ENCODE measurements at regions not wholly inside any gene's neighbourhood (a gene's known extent, or its start where the extent isn't known, plus 50 kb on each side); places are given as distances from the start of the nearest gene placed in this dataset.
"Not testable (repeated sequence)": the region's sequence is repeated elsewhere in the genome, so short reads cannot be mapped to it uniquely, and the experiment has no call there.

GRCh38 chr22:27312565-27312964, 489.0 kb downstream of the MN1 start:
- ATAC-seq (ENCODE audit: low read depth in 2 of 2) (no peak), DNase-seq (no peak)
- Mint-ChIP-seq H3K27me3 (peaks cover 17 to 26% (median 18%) of the 10 kb centered on the region in 3 donors), H3K4me1 (peaks cover 0 to 2% (median 0%) of the 10 kb centered on the region in 3 donors), H3K9me3 (peaks cover 0 to 15% (median 3%) of the 10 kb centered on the region in 7 donors), H3K36me3 (peaks cover 0 to 10% of the 10 kb centered on the region in 2 donors), H3K27ac (no peak overlapping the region), H3K4me3 (no peak overlapping the region)

GRCh38 chr22:27312966-27313855, 488.3 kb downstream of the MN1 start:
- peaks cover 0 to 5% (median 0%) of the 10 kb centered on the region in 3 donors for H3K4me1 Mint-ChIP-seq
- ATAC-seq (ENCODE audit: low read depth in 2 of 2), result no peak

GRCh38 chr22:27314276-27314807, 487.2 kb downstream of the MN1 start:
- H3K9me3 Mint-ChIP-seq, result peaks cover 0 to 6% (median 3%) of the 10 kb centered on the region in 7 donors
- peaks cover 0 to 5% (median 0%) of the 10 kb centered on the region in 3 donors for H3K4me1 Mint-ChIP-seq
- H3K27me3 Mint-ChIP-seq, result peaks cover 17 to 22% (median 18%) of the 10 kb centered on the region in 3 donors
- ATAC-seq (ENCODE audit: low read depth in 2 of 2), result no peak
- no peak overlapping the region for H3K4me3 Mint-ChIP-seq
- peaks cover 0 to 10% of the 10 kb centered on the region in 2 donors for H3K36me3 Mint-ChIP-seq
- no peak for DNase-seq
- H3K27ac Mint-ChIP-seq, result no peak overlapping the region

More at GRCh38 chr22:27312966-27313855, 488.3 kb downstream of the MN1 start:
- H3K27me3 Mint-ChIP-seq, result peaks cover 17 to 26% (median 18%) of the 10 kb centered on the region in 3 donors
- H3K9me3 Mint-ChIP-seq, result peaks cover 0 to 11% (median under 1%) of the 10 kb centered on the region in 7 donors
- H3K4me3 Mint-ChIP-seq, result no peak overlapping the region
- no peak for DNase-seq
- peaks cover 0 to 10% of the 10 kb centered on the region in 2 donors for H3K36me3 Mint-ChIP-seq
- no peak overlapping the region for H3K27ac Mint-ChIP-seq

GRCh38 chr22:27315833-27316232, 485.7 kb downstream of the MN1 start:
- DNase-seq (no peak), ATAC-seq (ENCODE audit: low read depth in 2 of 2) (no peak)
- Mint-ChIP-seq H3K27me3 (peaks cover 22 to 26% (median 24%) of the 10 kb centered on the region in 3 donors), H3K4me3 (no peak overlapping the region), H3K27ac (peak overlapping the region in 1 of 6 donors; percentile 60), H3K4me1 (peaks cover 0 to 5% (median 0%) of the 10 kb centered on the region in 3 donors), H3K9me3 (peaks cover 2 to 19% (median 8%) of the 10 kb centered on the region in 7 donors), H3K36me3 (peaks cover 0 to 10% of the 10 kb centered on the region in 2 donors)

- DNase-seq (no peak), ATAC-seq (ENCODE audit: low read depth in 2 of 2) (no peak)
- peaks cover 25 to 29% (median 29%) of the 10 kb centered on the region in 3 donors for H3K27me3 Mint-ChIP-seq
- peaks cover 0 to 5% (median 0%) of the 10 kb centered on the region in 3 donors for H3K4me1 Mint-ChIP-seq
- no peak overlapping the region for H3K4me3 Mint-ChIP-seq
- H3K27ac Mint-ChIP-seq, result no peak overlapping the region
- H3K9me3 Mint-ChIP-seq, result peaks cover 2 to 28% (median 8%) of the 10 kb centered on the region in 7 donors
- peaks cover 0 to 13% of the 10 kb centered on the region in 2 donors for H3K36me3 Mint-ChIP-seq
Observed at GRCh38 chr22:27317096-27317495, 484.5 kb downstream of the MN1 start.

- Mint-ChIP-seq H3K36me3 (peaks cover 0 to 18% of the 10 kb centered on the region in 2 donors), H3K4me1 (peaks cover 0 to 5% (median 0%) of the 10 kb centered on the region in 3 donors), H3K9me3 (peaks cover 2 to 28% (median 9%) of the 10 kb centered on the region in 7 donors), H3K27ac (no peak overlapping the region), H3K27me3 (peaks cover 32 to 38% (median 35%) of the 10 kb centered on the region in 3 donors), H3K4me3 (no peak overlapping the region)
- ATAC-seq (ENCODE audit: low read depth in 2 of 2), result no peak
- DNase-seq, result no peak
Observed at GRCh38 chr22:27317971-27318428, 483.6 kb downstream of the MN1 start.

GRCh38 chr22:27318516-27318915, 483.0 kb downstream of the MN1 start:
- ATAC-seq (ENCODE audit: low read depth in 2 of 2), result no peak
- no peak overlapping the region for H3K4me3 Mint-ChIP-seq
- H3K4me1 Mint-ChIP-seq, result peaks cover 0 to 5% (median 0%) of the 10 kb centered on the region in 3 donors
- H3K36me3 Mint-ChIP-seq, result peaks cover 0 to 18% of the 10 kb centered on the region in 2 donors
- no peak overlapping the region for H3K27ac Mint-ChIP-seq
- no peak for DNase-seq
- peaks cover 2 to 28% (median 9%) of the 10 kb centered on the region in 7 donors for H3K9me3 Mint-ChIP-seq
- peaks cover 32 to 43% (median 38%) of the 10 kb centered on the region in 3 donors for H3K27me3 Mint-ChIP-seq

- no peak for DNase-seq
- peaks cover 0 to 8% of the 10 kb centered on the region in 2 donors for H3K36me3 Mint-ChIP-seq
- H3K27me3 Mint-ChIP-seq, result peaks cover 41 to 51% (median 42%) of the 10 kb centered on the region in 3 donors
- H3K4me1 Mint-ChIP-seq, result no peaks in the 10 kb centered on the region
- ATAC-seq (ENCODE audit: low read depth in 2 of 2), result no peak
- H3K4me3 Mint-ChIP-seq, result no peak overlapping the region
- H3K9me3 Mint-ChIP-seq, result peaks cover 7 to 28% (median 10%) of the 10 kb centered on the region in 7 donors
- H3K27ac Mint-ChIP-seq, result no peak overlapping the region
Observed at GRCh38 chr22:27323661-27324060, 477.9 kb downstream of the MN1 start.

GRCh38 chr22:27324908-27325307, 476.6 kb downstream of the MN1 start:
- H3K9me3 Mint-ChIP-seq, result peaks cover 4 to 18% (median 8%) of the 10 kb centered on the region in 7 donors
- H3K4me1 Mint-ChIP-seq, H3K27ac Mint-ChIP-seq: not testable (repeated sequence)

GRCh38 chr22:27327497-27327896, 474.1 kb downstream of the MN1 start:
- peaks cover 0 to 5% (median 2%) of the 10 kb centered on the region in 7 donors for H3K9me3 Mint-ChIP-seq
- H3K27me3 Mint-ChIP-seq, result peaks cover 34 to 50% (median 40%) of the 10 kb centered on the region in 3 donors
- H3K4me1 Mint-ChIP-seq, result no peaks in the 10 kb centered on the region
- H3K27ac Mint-ChIP-seq, result peak overlapping the region in 1 of 6 donors; percentile 2
- peaks cover 0 to under 1% of the 10 kb centered on the region in 2 donors for H3K36me3 Mint-ChIP-seq
- no peak overlapping the region for H3K4me3 Mint-ChIP-seq
- ATAC-seq (ENCODE audit: low read depth in 2 of 2), result no peak
- DNase-seq, result no peak

More at GRCh38 chr22:27324908-27325307, 476.6 kb downstream of the MN1 start:
- not testable (repeated sequence) for H3K36me3 Mint-ChIP-seq; ATAC-seq (ENCODE audit: low read depth in 2 of 2); DNase-seq
- peaks cover 38 to 51% (median 41%) of the 10 kb centered on the region in 3 donors for H3K27me3 Mint-ChIP-seq
- peak overlapping the region in 1 of 8 donors; percentile 49 for H3K4me3 Mint-ChIP-seq

- DNase-seq (no peak), ATAC-seq (ENCODE audit: low read depth in 2 of 2) (no peak)
- Mint-ChIP-seq H3K4me1 (no peaks in the 10 kb centered on the region), H3K27ac (no peak overlapping the region), H3K36me3 (no peaks in the 10 kb centered on the region), H3K4me3 (peak overlapping the region in 1 of 8 donors; percentile 22), H3K27me3 (peaks cover 31 to 50% (median 42%) of the 10 kb centered on the region in 3 donors), H3K9me3 (peaks cover 0 to 6% (median 2%) of the 10 kb centered on the region in 7 donors)
Observed at GRCh38 chr22:27327981-27328721, 473.4 kb downstream of the MN1 start.

- no peaks in the 10 kb centered on the region for H3K4me1 Mint-ChIP-seq
- peaks cover 37 to 50% (median 41%) of the 10 kb centered on the region in 3 donors for H3K27me3 Mint-ChIP-seq
- DNase-seq (no peak), ATAC-seq (ENCODE audit: low read depth in 2 of 2) (peak in 1 of 2 donors; percentile 43)
- H3K36me3 Mint-ChIP-seq, result no peaks in the 10 kb centered on the region
- H3K27ac Mint-ChIP-seq, result no peak overlapping the region
- H3K4me3 Mint-ChIP-seq, result peak overlapping the region in 2 of 8 donors; percentile 11 to 49
- peaks cover 0 to 11% (median 2%) of the 10 kb centered on the region in 7 donors for H3K9me3 Mint-ChIP-seq
Observed at GRCh38 chr22:27329131-27329850, 472.3 kb downstream of the MN1 start.
